AG20443 (cell line): ENCODE measurements at regions not wholly inside any gene's neighbourhood (a gene's known extent, or its start where the extent isn't known, plus 50 kb on each side); places are given as distances from the start of the nearest gene placed in this dataset.

ENCODE experiments used
- DNase-seq: peaks from one replicate; pipeline ENCODE4 v3.0.0; 2012; ENCODE audit warnings: low spot score, mixed read lengths

- no peak for DNase-seq
Observed at GRCh38 chr12:126193190-126193589, 1128.0 kb downstream of the AACS start.

GRCh38 chr12:126196263-126196662 lies 1131.0 kb downstream of the AACS start:
- no peak for DNase-seq

DNA sequence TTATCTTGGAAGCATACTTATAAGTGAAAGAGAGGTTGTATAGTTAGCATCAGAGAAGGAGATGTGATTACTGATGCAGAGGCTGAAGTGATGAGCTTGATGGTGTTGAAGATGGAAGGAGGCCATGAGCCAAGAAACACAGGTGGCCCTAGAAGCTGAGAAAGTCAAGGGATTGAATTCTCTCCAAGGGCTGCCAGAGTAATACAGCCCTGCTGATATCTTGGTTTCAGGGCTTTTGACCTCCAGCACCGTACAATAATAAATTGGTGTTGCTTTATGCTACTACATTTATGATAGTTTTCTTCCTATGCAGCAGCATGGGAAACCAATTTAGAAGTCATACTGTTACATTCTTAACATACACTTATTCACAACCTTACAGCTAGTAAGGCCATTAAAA lies 1133.3 kb downstream of the AACS start:
- DNase-seq = no peak

DNA sequence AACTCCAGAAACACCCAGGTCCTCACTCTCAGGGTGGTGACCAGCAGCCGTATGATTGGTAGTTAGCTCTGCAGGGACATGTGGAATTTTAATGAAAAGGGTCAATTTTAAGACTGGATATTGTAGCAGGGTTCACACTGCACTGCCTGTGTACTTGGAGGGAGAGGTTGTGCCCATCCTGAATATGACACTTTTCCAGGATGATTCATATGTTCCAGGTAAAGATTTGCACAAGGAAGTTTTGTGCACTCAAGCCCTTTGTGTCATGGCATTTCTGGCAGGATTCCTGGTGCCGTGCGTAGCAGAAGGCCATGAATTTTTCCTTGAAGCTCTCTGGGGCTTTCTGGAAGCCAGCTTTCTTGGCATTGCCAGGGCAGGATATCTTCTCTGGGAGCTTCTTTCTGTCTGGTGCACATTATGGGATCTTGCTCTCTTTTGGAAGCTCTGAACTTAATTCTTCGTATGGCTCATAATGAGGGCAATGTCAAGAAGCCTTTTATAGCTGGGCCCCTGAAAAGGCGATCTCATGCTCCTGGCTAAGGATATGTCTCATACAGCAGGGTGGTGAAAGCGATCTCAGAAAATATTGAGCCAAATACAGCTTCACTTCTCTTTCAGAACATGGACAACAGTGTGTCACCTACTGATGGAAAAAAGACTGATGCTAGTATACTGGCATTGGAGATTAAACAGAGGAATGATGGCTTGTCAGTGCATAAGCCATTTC lies 1133.9 kb downstream of the AACS start:
- no peak for DNase-seq

- DNase-seq = no peak
Observed at GRCh38 chr12:126201981-126202537, 1136.8 kb downstream of the AACS start.

GRCh38 chr12:126204326-126204725 lies 1139.1 kb downstream of the AACS start:
- no peak for DNase-seq

- no peak for DNase-seq
Observed at GRCh38 chr12:126210026-126210425, 1144.8 kb downstream of the AACS start.

DNA sequence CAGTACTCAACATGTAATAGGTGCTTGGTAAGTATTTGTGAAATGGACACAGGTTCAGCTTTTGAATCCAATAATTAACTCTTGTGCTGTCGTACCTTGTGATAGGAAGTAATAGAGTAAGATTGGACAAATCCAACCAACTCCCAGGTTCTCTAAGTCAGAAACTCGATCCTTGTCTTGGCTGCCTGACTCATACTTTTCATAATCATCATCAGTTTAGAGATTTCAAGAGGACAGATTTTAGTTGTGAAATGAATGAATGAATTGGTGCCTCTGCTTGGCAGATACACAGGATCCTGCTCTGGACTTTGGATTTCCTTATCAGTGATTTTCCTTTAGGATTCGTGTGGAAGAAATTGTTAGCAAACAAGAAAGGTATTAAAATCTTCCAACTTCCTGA lies 1145.2 kb downstream of the AACS start:
- no peak for DNase-seq

DNA sequence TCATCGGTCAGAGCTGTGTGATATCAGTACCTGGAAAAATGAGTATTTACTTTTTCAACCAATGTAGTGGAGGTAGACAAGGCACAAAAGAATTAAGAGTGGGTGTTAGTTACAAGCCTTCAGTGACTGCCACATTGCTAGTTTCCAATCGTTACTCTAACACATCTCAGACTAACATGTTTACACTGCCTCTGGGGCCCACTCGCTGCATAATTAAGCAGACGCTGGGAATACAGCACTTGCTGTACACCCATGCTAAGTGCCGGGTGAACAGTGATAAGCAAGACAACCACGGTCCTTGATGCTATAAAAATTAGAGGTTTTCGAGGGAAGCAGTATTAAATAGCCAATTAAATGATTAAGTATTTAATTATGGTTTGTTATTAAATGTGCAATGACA lies 1147.6 kb downstream of the AACS start:
- DNase-seq = no peak

DNA sequence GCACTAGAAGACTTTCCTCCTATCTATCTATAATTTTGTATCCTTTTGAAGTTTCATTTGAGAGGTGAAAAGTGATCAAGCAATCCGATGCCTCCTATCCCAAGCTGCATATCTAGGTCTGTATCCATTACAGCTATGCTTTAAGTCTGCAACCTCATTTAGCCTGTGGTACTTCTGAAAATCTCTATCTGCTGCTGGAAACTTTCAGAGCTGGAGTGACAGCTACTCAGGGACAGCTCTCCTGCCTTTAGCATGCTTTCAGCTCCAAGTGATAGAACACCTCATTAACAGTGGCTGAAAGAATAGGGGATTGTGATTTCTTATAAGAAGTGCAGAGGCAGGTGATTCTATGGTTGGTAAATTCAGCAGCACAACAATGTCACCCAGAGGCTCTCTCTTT lies 1153.5 kb downstream of the AACS start:
- no peak for DNase-seq

GRCh38 chr12:126219139-126219538 lies 1153.9 kb downstream of the AACS start:
- no peak for DNase-seq

GRCh38 chr12:126219654-126220279 lies 1154.5 kb downstream of the AACS start:
- DNase-seq = no peak

- no peak for DNase-seq
Observed at GRCh38 chr12:126224032-126224431, 1158.8 kb downstream of the AACS start.

- no peak for DNase-seq
Observed at GRCh38 chr12:126228936-126229335, 1163.7 kb downstream of the AACS start.

- DNase-seq = no peak
Observed at GRCh38 chr12:126232711-126233110, 1167.5 kb downstream of the AACS start.

- DNase-seq = no peak
Observed at GRCh38 chr12:126233625-126234024, 1168.4 kb downstream of the AACS start.

DNA sequence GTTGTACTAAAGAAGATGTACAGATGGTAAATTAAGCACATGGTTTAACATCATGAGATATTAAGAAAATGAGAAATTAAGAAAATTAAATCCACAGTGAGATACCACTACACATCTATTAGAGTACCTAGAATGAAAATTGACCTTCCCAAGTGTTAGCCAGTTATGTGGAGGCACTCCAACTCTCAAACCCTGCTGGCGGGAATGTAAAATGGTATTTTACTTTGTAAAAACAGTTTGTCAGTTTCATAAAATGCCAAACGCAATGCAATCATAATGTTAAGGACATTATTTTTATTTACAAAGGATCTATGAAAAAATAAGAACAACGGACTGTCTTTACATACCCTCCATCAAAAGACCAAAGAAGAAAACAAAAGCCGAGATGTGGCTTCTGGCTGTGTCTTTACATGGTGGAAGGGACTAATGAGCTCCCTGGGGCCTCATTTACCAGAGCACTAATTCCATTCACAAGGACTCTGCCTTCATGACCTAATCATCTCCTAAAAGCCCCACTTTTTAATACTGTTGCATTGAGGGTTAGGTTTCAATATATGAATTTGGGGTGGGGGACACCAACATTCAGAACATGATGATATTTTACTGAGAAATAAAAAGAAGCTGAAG lies 1178.7 kb downstream of the AACS start:
- DNase-seq = no peak

DNA sequence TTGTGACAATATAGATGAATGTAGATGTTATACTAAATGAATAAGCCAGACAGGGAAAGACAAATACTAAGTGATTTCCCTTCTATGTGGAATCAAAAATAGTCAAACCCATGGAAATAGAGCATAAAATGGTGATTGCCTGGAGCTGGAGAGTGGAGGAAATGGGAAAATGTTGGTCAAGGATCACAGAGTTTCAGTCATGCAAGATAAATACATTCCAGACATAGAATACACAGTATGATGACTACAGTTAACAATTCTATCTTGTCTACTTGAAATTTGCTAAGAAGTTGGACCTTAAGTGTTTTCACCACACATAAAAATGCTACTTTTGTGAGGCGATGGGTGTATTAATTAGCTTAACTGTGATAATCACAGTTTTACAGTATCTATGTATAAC lies 1182.7 kb downstream of the AACS start:
- no peak for DNase-seq

GRCh38 chr12:126248871-126249403 lies 1183.7 kb downstream of the AACS start:
- DNase-seq = no peak

- DNase-seq = no peak
Observed at GRCh38 chr12:126258190-126258589, 1193.0 kb downstream of the AACS start.

GRCh38 chr12:126262829-126263228 lies 1197.6 kb downstream of the AACS start:
- DNase-seq = no peak

GRCh38 chr12:126268222-126268621 lies 1203.0 kb downstream of the AACS start:
- no peak for DNase-seq

GRCh38 chr12:126271159-126271558 lies 1205.9 kb downstream of the AACS start:
- DNase-seq = no peak
